ENCODE measurements at regions not wholly inside any gene's neighbourhood (a gene's known extent, or its start where the extent isn't known, plus 50 kb on each side); places are given as distances from the start of the nearest gene placed in this dataset.

- BruUV-seq (replicated peaks), result no TSS peak
- Histone ChIP-seq H2AFZ (ENCODE audit: low read depth, low read length) (no peak overlapping the region), H3K9me1 (replicated peaks; ENCODE audit: control insufficient read depth, extremely low read depth, insufficient read depth, low read length) (no peaks in the 10 kb centered on the region), H3K27me3 (ENCODE audit: control insufficient read depth in 2 of 2, insufficient read depth in 2 of 2, low read length in 2 of 2) (no peaks in the 10 kb centered on the region), H3K9ac (replicated peaks; ENCODE audit: extremely low read depth, insufficient read depth, low read length) (no peak overlapping the region), H3K27ac (ENCODE audit: insufficient read depth, low read depth, low read length) (no peak overlapping the region), H3K36me3 (ENCODE audit: control insufficient read depth in 2 of 2, extremely low read depth in 1 of 2, insufficient read depth in 2 of 2, low read length in 2 of 2) (no peaks in the 10 kb centered on the region), H3K4me3 (replicated peaks in 1 of 3; ENCODE audit: insufficient read depth in 1 of 3, low read depth in 1 of 3, low read length in 3 of 3) (no peak overlapping the region), H4K20me1 (replicated peaks; ENCODE audit: control insufficient read depth, extremely low read depth, insufficient read depth, low read length) (no peaks in the 10 kb centered on the region), H3K4me1 (ENCODE audit: control insufficient read depth, extremely low read depth, insufficient read depth, low read length) (no peaks in the 10 kb centered on the region), H3K4me2 (ENCODE audit: insufficient read depth, low read length) (no peak overlapping the region), H3K9me3 (replicated peaks; ENCODE audit: control insufficient read depth, insufficient read depth, low read length) (peaks cover 4% of the 10 kb centered on the region), H3K79me2 (ENCODE audit: control insufficient read depth, insufficient read depth, low read length) (no peaks in the 10 kb centered on the region)
- dilution Hi-C loops (cut with MboI; ENCODE audit: extremely low pct_ligation_motif_present, low sequenced_read_pairs), result no loop called here
- ChIA-PET CTCF (no interaction called here), POLR2A (no interaction called here)
- DNase-seq (ENCODE audit: low read depth, low spot score) (no peak), FAIRE-seq (no peak)
- TF ChIP-seq GATA2 (IDR thresholded peaks at IDR 0.05; ENCODE audit: insufficient read depth, insufficient read length, low read depth, low read length) (no peak), POLR2AphosphoS5 (IDR thresholded peaks at IDR 0.05; ENCODE audit: insufficient read depth, low read depth, low read length) (no peak), FOS (IDR thresholded peaks at IDR 0.05; ENCODE audit: borderline replicate concordance, insufficient read depth, low read length) (no peak), POLR2A (IDR thresholded peaks at IDR 0.05; ENCODE audit: low read depth, low read length) (no peak)
- TF ChIP-seq, protein P1, sequence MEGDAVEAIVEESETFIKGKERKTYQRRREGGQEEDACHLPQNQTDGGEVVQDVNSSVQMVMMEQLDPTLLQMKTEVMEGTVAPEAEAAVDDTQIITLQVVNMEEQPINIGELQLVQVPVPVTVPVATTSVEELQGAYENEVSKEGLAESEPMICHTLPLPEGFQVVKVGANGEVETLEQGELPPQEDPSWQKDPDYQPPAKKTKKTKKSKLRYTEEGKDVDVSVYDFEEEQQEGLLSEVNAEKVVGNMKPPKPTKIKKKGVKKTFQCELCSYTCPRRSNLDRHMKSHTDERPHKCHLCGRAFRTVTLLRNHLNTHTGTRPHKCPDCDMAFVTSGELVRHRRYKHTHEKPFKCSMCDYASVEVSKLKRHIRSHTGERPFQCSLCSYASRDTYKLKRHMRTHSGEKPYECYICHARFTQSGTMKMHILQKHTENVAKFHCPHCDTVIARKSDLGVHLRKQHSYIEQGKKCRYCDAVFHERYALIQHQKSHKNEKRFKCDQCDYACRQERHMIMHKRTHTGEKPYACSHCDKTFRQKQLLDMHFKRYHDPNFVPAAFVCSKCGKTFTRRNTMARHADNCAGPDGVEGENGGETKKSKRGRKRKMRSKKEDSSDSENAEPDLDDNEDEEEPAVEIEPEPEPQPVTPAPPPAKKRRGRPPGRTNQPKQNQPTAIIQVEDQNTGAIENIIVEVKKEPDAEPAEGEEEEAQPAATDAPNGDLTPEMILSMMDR (IDR thresholded peaks at IDR 0.05; ENCODE audit: extremely low read depth in 1 of 2, insufficient read depth in 1 of 2, low read depth in 1 of 2, low read length in 2 of 2), result no peak
- intact Hi-C loops (cut with micrococcal nuclease), result no loop called here
These were observed 103.1 kb upstream of the ISL1 start for GRCh38 chr5:51279983-51280706.

DNA sequence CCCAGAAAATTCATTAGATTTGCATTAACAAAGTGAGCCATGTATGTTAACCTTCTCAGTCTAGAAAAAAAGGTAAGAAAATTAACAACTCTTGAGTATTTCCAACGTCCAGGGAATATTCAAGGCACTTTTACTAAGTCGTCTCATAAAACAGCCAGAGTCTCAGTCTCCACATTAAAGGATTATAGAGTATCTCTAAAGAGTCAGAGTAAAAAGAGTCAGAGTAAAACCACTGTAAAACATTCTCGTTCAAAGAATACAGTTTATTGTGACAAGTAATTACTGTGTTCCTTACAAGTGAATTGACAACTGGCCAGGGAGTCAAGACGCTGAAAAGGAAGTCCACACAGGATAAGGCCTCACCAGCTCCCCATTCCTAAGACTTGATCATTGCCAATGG is 97.2 kb upstream of the ISL1 start:
- CTCF ChIA-PET, result no interaction called here
- dilution Hi-C loops (cut with MboI; ENCODE audit: extremely low pct_ligation_motif_present, low sequenced_read_pairs) (no loop called here), intact Hi-C loops (cut with micrococcal nuclease) (no loop called here)
- Histone ChIP-seq H3K9me3 (replicated peaks; ENCODE audit: control insufficient read depth, insufficient read depth, low read length) (peaks cover 1% of the 10 kb centered on the region), H3K4me1 (ENCODE audit: control insufficient read depth, extremely low read depth, insufficient read depth, low read length) (no peaks in the 10 kb centered on the region), H3K4me3 (replicated peaks in 1 of 3; ENCODE audit: insufficient read depth in 1 of 3, low read depth in 1 of 3, low read length in 3 of 3) (no peak overlapping the region), H3K36me3 (ENCODE audit: control insufficient read depth in 2 of 2, extremely low read depth in 1 of 2, insufficient read depth in 2 of 2, low read length in 2 of 2) (no peaks in the 10 kb centered on the region), H4K20me1 (replicated peaks; ENCODE audit: control insufficient read depth, extremely low read depth, insufficient read depth, low read length) (no peaks in the 10 kb centered on the region), H3K9ac (replicated peaks; ENCODE audit: extremely low read depth, insufficient read depth, low read length) (no peak overlapping the region), H3K9me1 (replicated peaks; ENCODE audit: control insufficient read depth, extremely low read depth, insufficient read depth, low read length) (no peaks in the 10 kb centered on the region), H3K79me2 (ENCODE audit: control insufficient read depth, insufficient read depth, low read length) (no peaks in the 10 kb centered on the region), H2AFZ (ENCODE audit: low read depth, low read length) (no peak overlapping the region), H3K4me2 (ENCODE audit: insufficient read depth, low read length) (no peak overlapping the region), H3K27me3 (ENCODE audit: control insufficient read depth in 2 of 2, insufficient read depth in 2 of 2, low read length in 2 of 2) (no peaks in the 10 kb centered on the region), H3K27ac (ENCODE audit: insufficient read depth, low read depth, low read length) (no peak overlapping the region)
- no TSS peak for BruUV-seq (replicated peaks)
- POLR2A ChIA-PET, result no interaction called here
- DNase-seq (ENCODE audit: low read depth, low spot score), result no peak
- TF ChIP-seq, protein P1 (IDR thresholded peaks at IDR 0.05; ENCODE audit: extremely low read depth in 1 of 2, insufficient read depth in 1 of 2, low read depth in 1 of 2, low read length in 2 of 2), result no peak
- TF ChIP-seq JUN (IDR thresholded peaks at IDR 0.05; ENCODE audit: borderline replicate concordance, insufficient read depth, insufficient read length, low read depth) (no peak), MAX (IDR thresholded peaks at IDR 0.05; ENCODE audit: insufficient read depth, insufficient read length) (no peak), FOS (IDR thresholded peaks at IDR 0.05; ENCODE audit: borderline replicate concordance, insufficient read depth, low read length) (no peak), EZH2 (IDR thresholded peaks at IDR 0.05; ENCODE audit: borderline replicate concordance, low read depth, low read length, severe bottlenecking) (no peak), MYC (IDR thresholded peaks at IDR 0.05; ENCODE audit: low read depth, low read length) (no peak), POLR2AphosphoS5 (IDR thresholded peaks at IDR 0.05; ENCODE audit: insufficient read depth, low read depth, low read length) (no peak), POLR2A (IDR thresholded peaks at IDR 0.05; ENCODE audit: low read depth, low read length) (no peak), GATA2 (IDR thresholded peaks at IDR 0.05; ENCODE audit: insufficient read depth, insufficient read length, low read depth, low read length) (no peak)
- FAIRE-seq, result no peak

Data from endothelial cell of umbilical vein (primary cell).